Mesendoderm (in vitro differentiated cells): ENCODE measurements at regions not wholly inside any gene's neighbourhood (a gene's known extent, or its start where the extent isn't known, plus 50 kb on each side); places are given as distances from the start of the nearest gene placed in this dataset. TPM values are rescaled to one million over a fixed set of nuclear protein-coding genes. Genes with fewer than 3 reads are reported as not detected.

Experiments used
- small RNA-seq: library from polyadenylated mRNA; stranded (forward); fragments of <200 nt; extraction: miRNeasy Mini kit (QIAGEN cat#:217004); gene quantifications from one replicate; pipeline ENCODE3, GENCODE V24; 2013; ENCODE audit not compliant: insufficient read depth

Small RNA genes in the stretch of these regions (small RNA-seq; reads per million reads assigned to genes)
- gene AC093852.1: not detected
